GM18951 (cell line): ENCODE measurements at regions not wholly inside any gene's neighbourhood (a gene's known extent, or its start where the extent isn't known, plus 50 kb on each side); places are given as distances from the start of the nearest gene placed in this dataset.

Experiments
- POLR2A ChIP-seq: IDR thresholded peaks from 4 replicates; pipeline ENCODE4 v1.6.1; 2011; ENCODE audit warnings: mild to moderate bottlenecking; ENCODE audit not compliant: insufficient read length, insufficient read depth; ENCODE audit errors: extremely low read depth
- in situ Hi-C: fragments of 300-500 bp; cut with MboI; formaldehyde crosslinking; loops from one replicate; pipeline ENCODE4 v1.12.0; 2022; ENCODE audit warnings: low sequenced_read_pairs, mixed read lengths, inconsistent platforms; ENCODE audit not compliant: unreplicated experiment

- TF ChIP-seq POLR2A: no peak
- in situ Hi-C loops: no loop called here
These were observed 63.0 kb upstream of the NR2F2 start for GRCh38 chr15:96267463-96267862.

DNA sequence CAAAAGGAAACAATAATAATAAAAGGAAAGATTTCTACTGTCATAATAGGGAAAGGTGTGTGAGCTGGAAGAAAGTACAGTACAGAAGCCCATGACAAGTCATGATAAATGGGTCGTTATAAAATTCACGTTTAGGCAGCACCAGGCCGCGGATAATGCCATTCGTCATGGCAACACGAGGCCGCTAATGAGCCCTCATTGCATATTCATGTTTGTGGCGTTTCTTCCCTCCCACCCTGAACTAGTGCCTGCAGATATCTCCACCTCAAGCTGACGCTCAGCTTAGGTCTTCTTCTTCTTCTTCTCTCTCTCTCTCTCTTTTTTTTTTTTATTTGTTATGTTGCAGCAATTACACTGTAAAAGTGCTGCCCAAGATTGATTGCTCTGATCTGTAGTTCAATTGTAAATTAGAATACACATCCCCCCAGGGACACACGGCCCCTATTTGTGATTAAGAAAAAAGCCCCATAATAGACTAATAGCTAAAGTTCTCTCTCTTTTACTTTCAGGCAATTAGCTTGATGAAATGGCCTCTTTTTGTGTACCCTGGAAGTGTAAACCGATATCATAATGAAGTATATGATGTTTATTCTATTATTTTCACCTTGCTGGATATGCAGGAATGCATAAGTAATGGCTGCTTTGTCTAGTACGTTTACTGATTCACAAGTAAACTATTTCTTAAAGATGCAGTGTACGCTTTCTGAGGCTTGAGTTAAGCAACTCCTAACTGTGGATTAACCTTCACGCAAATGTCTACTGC, 61.9 kb upstream of the NR2F2 start:
- TF ChIP-seq POLR2A: no peak
- in situ Hi-C loops: no loop called here

DNA sequence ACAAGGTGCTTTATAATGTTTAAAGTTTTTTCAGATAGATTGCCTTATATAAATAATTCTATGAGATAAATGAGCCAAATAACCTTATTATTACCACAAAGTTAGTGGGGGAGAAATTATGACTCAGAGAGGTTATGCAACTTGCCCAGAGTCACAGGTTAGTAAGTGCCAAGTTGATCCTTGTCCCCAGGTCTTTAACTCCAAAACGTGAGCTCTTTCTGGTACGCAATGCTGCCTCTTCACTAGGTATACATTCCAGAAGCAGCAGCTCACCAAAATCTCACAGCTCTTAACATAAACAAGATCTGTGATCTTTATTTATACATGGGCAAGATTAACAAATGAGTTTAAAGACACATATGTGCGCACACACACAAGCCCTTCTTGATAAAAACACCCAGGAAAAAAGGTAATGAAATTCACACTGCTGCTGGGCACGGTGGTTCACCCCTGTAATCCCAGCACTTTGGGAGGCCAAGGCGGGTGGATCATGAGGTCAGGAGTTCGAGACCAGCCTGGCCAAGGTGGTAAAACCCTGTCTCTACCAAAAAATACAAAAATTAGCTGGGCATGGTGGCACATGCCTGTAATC, 59.8 kb upstream of the NR2F2 start:
- in situ Hi-C loops: no loop called here
- TF ChIP-seq POLR2A: no peak

DNA sequence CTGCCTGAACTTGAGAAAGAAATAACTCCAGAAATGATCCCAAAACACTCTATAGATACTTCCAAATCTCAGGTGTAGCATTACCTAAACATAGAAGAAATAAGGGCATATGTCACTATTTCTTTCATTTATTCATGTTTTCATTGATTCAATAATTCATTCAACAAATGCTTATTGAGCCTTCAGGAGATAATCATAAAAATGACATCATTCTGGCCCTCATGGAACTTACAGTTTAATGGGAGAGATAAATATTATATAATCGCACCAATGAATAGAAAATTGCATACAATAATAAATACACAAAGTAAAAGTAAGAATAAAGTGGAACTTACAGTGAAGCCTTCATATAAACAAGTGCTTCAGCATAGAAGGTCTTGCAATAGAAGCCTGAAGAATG, 58.1 kb upstream of the NR2F2 start:
- in situ Hi-C loops: no loop called here
- TF ChIP-seq POLR2A: no peak

GRCh38 chr15:96273317-96274086, 57.0 kb upstream of the NR2F2 start:
- in situ Hi-C loops: no loop called here
- no peak for TF ChIP-seq POLR2A

DNA sequence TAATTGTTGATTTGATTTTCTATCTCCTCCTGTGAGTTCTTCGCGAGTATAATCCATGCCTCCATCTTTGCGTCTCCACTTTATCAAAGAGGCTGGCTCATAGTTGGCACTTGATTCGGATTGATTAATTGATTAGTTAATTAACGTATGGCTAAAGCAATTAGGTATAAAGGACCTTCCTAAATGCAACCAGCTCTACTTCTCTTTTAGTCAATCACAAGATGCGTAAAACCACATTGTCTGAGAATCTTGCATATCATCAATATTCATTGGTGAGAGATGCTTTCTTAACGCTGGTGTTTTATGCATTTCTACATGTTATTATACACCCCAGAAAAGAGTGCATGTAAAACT, 56.4 kb upstream of the NR2F2 start:
- in situ Hi-C loops: no loop called here
- TF ChIP-seq POLR2A: no peak

- TF ChIP-seq POLR2A: no peak
- in situ Hi-C loops: no loop called here
These were observed 55.8 kb upstream of the NR2F2 start for GRCh38 chr15:96274698-96275097.

- in situ Hi-C loops: no loop called here
- no peak for TF ChIP-seq POLR2A
These were observed 53.9 kb upstream of the NR2F2 start for GRCh38 chr15:96276438-96277210.
